Hepatocyte (in vitro differentiated cells): ENCODE measurements at regions not wholly inside any gene's neighbourhood (a gene's known extent, or its start where the extent isn't known, plus 50 kb on each side); places are given as distances from the start of the nearest gene placed in this dataset.

Experiments
- CTCF ChIP-seq: fragments of 200-600 bp; sonication (generic); IDR thresholded peaks from 2 replicates; pipeline ENCODE4 v1.5.1; 2016; ENCODE audit warnings: antibody characterized with exemption, mild to moderate bottlenecking; ENCODE audit not compliant: poor library complexity
- EZH2phosphoT487 ChIP-seq: fragments of 200-600 bp; sonication (generic); IDR thresholded peaks from one replicate; pipeline ENCODE4 v1.6.1; 2018; ENCODE audit warnings: antibody characterized with exemption, mild to moderate bottlenecking, low read depth, moderate library complexity; ENCODE audit not compliant: unreplicated experiment, severe bottlenecking

DNA sequence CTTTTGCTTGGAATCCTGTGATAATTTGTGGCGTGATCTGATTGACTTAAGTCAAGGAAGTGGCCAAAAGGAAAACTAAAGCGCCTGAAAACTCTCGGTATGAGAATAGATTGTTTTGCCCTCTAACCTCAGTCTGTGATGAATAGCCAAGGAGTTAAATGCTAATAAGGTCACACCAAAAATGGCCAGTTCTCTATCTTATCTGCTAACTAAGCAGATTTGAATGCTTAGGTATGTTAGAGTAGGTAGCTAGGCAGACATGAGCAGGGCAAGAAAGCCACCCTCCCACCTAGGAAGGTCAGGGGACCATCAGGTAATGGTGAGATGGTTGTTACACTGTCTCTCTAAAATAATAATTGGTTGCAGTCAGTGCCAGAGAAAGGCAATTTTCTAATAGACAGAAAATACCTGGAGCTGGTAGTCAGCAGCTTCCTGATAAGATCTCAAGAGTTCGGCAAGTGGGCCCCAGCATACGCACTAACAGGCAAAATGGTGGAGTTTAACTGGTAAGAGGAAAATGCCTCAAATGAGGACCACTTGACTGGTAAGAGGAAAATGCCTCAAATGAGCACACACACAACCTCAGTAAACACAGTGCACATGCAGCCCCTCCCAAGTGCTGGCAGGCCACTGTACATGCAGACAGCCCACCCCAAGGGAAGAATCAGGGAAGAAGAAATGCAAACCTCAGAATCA lies 468.4 kb downstream of the MBD2 start:
- TF ChIP-seq CTCF (no peak), EZH2phosphoT487 (no peak)
